HG03571 (cell line): ENCODE measurements at regions not wholly inside any gene's neighbourhood (a gene's known extent, or its start where the extent isn't known, plus 50 kb on each side); places are given as distances from the start of the nearest gene placed in this dataset.
"Not testable (repeated sequence)": the region's sequence is repeated elsewhere in the genome, so short reads cannot be mapped to it uniquely, and the experiment has no call there.

Source experiments
- ATAC-seq: cut with Tn5 transposase; IDR thresholded peaks from one replicate; pipeline ENCODE4 v1.9.1; 2021; ENCODE audit not compliant: unreplicated experiment

GRCh38 chr2:103365071-103365470, 603.2 kb downstream of the TMEM182 start:
- ATAC-seq = no peak

- no peak for ATAC-seq
These were observed 606.0 kb downstream of the TMEM182 start for GRCh38 chr2:103367877-103368276.

- ATAC-seq = no peak
These were observed 621.7 kb downstream of the TMEM182 start for GRCh38 chr2:103383541-103383940.

GRCh38 chr2:103386872-103387271, 625.0 kb downstream of the TMEM182 start:
- no peak for ATAC-seq

GRCh38 chr2:103387888-103388287, 626.1 kb downstream of the TMEM182 start:
- no peak for ATAC-seq

GRCh38 chr2:103396152-103396551, 634.3 kb downstream of the TMEM182 start:
- no peak for ATAC-seq

GRCh38 chr2:103401621-103402020, 639.8 kb downstream of the TMEM182 start:
- ATAC-seq = no peak

- no peak for ATAC-seq
These were observed 640.5 kb downstream of the TMEM182 start for GRCh38 chr2:103402336-103402735.

- ATAC-seq = no peak
These were observed 641.1 kb downstream of the TMEM182 start for GRCh38 chr2:103402944-103403343.

- ATAC-seq = not testable (repeated sequence)
These were observed 641.6 kb downstream of the TMEM182 start for GRCh38 chr2:103403388-103403787.

- ATAC-seq = no peak
These were observed 648.4 kb downstream of the TMEM182 start for GRCh38 chr2:103410221-103410620.

- no peak for ATAC-seq
These were observed 657.7 kb downstream of the TMEM182 start for GRCh38 chr2:103419506-103419905.

- ATAC-seq = no peak
These were observed 661.3 kb downstream of the TMEM182 start for GRCh38 chr2:103423100-103423499.

- ATAC-seq = no peak
These were observed 665.7 kb downstream of the TMEM182 start for GRCh38 chr2:103427567-103427966.

GRCh38 chr2:103430191-103430590, 668.4 kb downstream of the TMEM182 start:
- no peak for ATAC-seq

- no peak for ATAC-seq
These were observed 673.2 kb downstream of the TMEM182 start for GRCh38 chr2:103435010-103435409.

- ATAC-seq = no peak
These were observed 675.3 kb downstream of the TMEM182 start for GRCh38 chr2:103437161-103437560.

- no peak for ATAC-seq
These were observed 683.5 kb downstream of the TMEM182 start for GRCh38 chr2:103445347-103445746.

- ATAC-seq = no peak
These were observed 686.7 kb downstream of the TMEM182 start for GRCh38 chr2:103448495-103448894.

GRCh38 chr2:103451283-103451682, 689.5 kb downstream of the TMEM182 start:
- no peak for ATAC-seq

GRCh38 chr2:103459283-103459682, 697.5 kb downstream of the TMEM182 start:
- no peak for ATAC-seq

- ATAC-seq = no peak
These were observed 700.3 kb downstream of the TMEM182 start for GRCh38 chr2:103462101-103462500.

GRCh38 chr2:103462712-103463111, 700.9 kb downstream of the TMEM182 start:
- no peak for ATAC-seq

GRCh38 chr2:103464831-103465230, 703.0 kb downstream of the TMEM182 start:
- ATAC-seq = no peak
